Daoy (cell line): ENCODE measurements at regions not wholly inside any gene's neighbourhood (a gene's known extent, or its start where the extent isn't known, plus 50 kb on each side); places are given as distances from the start of the nearest gene placed in this dataset.
"Not testable (repeated sequence)": the region's sequence is repeated elsewhere in the genome, so short reads cannot be mapped to it uniquely, and the experiment has no call there.

Experiments
- DNase-seq: peaks from one replicate; pipeline ENCODE4 v3.0.0-alpha.2; 2015; ENCODE audit warnings: low read depth

DNA sequence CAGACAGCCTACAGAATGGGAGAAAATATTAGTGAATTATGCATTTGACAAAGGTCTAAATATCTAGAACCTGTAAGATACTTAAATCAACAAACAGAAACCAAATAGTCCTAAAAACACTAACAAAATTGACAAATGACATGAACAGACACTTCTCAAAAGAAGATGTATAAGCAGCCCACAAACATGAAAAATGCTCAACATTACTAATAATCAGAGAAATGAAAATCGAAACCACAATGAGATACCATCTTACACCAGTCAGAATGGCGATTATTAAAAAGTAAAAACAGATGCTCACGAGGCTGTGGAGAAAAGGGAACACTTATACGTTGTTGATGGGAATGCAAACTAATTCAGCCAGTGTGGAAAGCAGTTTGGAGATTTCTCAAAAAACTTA is 1186.8 kb downstream of the DTWD2 start:
- no peak for DNase-seq

GRCh38 chr5:117800261-117800660 is 1188.1 kb downstream of the DTWD2 start:
- no peak for DNase-seq

DNA sequence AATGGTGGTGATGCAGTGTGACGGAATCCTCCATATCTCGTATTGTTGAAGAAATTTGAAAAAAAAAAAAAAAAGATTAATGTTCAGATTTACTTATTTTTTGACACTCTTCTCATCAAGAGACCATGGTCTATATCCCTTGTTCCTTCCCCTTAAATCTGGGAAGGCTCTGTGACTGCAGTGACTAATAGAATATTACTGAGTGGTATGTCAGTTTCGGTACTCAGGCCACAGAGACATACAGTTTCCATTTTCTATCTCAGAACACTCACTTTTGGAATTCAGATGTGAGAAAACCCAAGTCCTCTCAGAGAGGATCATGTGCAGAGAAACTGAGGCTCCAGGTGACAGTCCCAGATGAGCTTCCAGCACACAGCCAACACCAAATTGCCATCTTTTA is 1193.5 kb downstream of the DTWD2 start:
- DNase-seq = no peak

DNA sequence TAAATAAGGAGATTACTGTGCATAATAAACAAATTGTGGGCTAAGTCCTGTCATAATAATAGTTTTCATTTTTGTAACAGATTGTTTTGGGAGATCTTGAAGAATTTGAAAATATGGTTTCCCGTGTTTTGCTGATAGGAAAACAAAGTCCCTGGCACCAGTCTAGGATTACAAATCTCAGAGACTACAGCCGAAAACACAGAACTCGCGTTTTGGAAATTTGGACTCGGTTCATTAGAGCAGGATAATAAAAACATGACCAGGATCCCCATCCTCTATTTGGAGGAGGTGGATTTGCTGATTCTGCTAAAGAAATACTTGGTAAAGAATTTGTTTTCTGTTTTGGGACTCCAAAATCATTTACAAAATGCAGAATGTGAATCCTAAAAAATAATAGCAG is 1194.4 kb downstream of the DTWD2 start:
- DNase-seq = no peak

DNA sequence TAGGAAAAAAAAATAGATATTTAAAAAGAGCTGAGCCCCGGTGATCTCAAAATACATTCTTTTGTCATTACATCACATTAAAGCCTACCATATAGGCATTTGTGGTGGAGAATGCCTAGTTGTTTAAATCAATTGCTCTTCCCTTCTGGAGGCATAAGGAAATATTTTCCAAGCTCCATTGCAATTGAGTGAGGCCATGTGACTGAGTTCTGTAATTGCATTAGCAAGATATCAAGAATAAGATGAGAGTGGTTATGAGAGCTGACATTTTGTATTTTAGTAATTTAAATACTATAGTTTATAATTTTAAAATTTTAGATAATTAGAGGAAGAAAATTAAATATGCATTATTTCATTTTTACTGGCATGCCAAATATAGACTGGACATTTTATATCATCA is 1195.9 kb downstream of the DTWD2 start:
- no peak for DNase-seq

GRCh38 chr5:117788596-117788995 is 1199.8 kb downstream of the DTWD2 start:
- DNase-seq = no peak

GRCh38 chr5:117779171-117779570 is 1204.5 kb upstream of the SEMA6A start:
- DNase-seq = no peak

GRCh38 chr5:117776977-117777376 is 1202.4 kb upstream of the SEMA6A start:
- no peak for DNase-seq

- DNase-seq = no peak
These were observed 1195.3 kb upstream of the SEMA6A start for GRCh38 chr5:117769877-117770276.

DNA sequence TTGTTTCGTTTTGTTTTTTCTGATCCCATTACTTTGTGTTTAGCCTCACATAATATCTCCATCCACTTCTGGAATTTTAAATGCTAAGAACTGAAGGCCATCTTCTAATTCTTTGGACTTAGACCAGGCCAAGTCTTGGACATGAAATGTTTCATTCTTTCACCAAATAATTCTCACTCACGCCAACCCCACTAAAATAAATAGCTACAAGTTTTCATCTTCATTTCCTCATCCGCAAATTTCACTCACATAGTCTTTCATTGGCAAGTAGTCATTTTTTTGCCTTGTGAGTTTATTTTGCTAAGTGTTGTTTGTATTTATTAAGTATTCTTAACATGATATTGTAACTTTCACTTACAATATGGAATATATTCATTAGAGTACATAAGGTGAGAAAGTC is 1188.6 kb upstream of the SEMA6A start:
- DNase-seq = no peak

DNA sequence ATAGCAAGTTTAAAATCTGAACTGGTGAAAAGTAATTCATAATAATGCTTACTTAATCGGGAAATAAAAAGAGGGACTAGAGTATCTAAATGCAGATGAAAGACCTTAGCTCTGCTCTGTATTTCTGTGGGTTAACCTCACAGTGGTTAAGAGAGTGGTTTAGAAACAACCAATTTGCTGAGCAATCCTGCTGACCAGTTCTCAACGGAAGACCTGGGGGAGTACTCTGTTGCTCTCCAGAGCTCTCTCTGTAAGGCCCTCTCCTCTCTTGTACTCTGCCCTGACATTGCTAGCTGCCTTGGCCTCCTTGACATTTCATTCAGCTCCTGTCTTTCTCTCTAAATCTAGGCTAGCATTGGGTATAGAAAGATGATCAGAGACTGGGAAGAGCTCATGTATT is 1186.6 kb upstream of the SEMA6A start:
- no peak for DNase-seq

DNA sequence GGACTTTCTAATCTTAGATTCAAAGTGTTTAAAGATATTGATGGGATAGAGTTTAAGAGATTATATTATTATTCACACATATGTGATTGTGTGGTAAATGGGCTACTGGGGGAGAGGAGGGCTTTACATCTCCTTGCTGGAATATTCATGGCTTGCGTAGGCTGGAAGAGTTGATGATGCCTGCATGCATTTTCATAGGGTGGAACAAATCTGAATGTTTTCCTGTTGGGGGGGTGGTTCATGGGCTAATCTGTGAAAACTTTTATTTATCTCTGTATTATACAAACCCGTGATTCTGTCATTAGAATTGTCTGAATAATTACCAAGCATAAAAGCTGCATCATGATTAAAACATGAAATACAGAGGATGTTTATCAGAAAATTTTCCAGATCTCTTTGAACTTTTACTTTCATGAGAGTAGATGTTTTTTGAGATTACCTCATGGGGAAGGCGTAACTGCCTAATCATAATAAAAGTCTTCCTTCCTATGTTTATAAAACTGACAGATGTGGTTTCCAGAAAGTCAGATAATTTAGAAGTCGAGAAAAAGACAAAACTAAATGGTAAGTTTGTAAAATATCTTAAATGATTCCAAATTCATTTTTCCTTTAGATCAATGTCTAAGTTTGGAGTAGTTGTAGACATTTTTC is 1185.4 kb upstream of the SEMA6A start:
- no peak for DNase-seq

GRCh38 chr5:117752403-117752802 is 1177.8 kb upstream of the SEMA6A start:
- no peak for DNase-seq

GRCh38 chr5:117748336-117748735 is 1173.7 kb upstream of the SEMA6A start:
- no peak for DNase-seq

- DNase-seq = no peak
These were observed 1168.7 kb upstream of the SEMA6A start for GRCh38 chr5:117743337-117743736.

GRCh38 chr5:117741655-117742206 is 1167.1 kb upstream of the SEMA6A start:
- DNase-seq = no peak

GRCh38 chr5:117740268-117740667 is 1165.6 kb upstream of the SEMA6A start:
- no peak for DNase-seq

DNA sequence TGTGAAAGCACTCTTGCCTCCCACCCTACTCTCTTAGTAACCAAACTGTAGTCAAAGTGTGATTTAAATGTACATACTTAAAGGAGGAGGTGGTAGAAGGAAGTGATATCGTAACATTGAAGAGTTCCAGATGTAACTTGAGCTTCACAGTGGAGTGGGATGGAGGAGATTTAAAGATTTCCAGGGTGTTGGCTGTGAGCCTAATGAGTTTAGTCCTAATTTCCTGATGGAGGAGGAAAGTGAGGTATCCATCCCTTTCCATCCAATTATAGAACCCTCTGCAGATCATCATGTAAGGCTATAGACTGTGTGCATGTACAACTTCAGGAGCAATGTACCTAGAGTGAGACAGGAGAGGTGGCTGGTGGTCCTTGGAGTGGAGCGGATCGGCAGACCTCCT is 1163.9 kb upstream of the SEMA6A start:
- DNase-seq = no peak

- DNase-seq = no peak
These were observed 1162.1 kb upstream of the SEMA6A start for GRCh38 chr5:117736698-117737097.

DNA sequence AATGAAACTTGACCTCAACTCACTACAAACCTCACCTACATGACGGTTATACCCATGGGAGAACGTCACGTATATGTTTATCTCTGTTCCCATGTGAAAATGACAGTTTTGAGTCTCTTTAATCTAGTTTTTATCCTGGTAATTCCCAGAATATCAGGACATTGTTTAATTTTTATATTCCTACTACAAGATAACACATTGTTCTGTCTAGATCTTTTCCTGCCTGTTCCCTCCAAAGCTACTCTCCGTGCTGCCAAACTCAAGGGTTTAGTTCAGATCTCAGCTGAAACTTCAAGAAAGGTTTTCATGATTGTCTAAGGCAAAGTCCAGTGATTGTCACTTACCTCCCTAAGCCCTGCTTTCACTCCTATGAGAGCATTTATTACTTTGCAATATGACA is 1159.4 kb upstream of the SEMA6A start:
- no peak for DNase-seq

DNA sequence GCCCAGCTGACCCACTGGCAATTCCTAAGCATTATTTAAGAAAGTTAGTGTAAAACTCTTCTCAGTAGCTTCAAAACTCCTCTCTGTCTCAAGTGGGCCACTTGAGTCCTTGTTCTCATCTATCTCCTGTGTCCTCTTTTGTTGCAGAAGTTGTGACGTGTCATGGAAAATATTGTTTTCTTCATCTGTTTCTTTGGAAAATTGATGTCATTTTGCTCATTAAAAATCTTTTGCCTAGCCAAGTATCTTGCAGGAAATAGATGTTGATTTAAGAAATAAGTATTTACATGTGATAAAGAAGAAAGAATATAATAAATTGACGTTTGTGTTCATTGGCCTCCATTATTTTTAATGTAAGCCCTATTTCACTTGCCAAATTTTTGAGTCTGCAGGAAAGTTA is 1158.4 kb upstream of the SEMA6A start:
- no peak for DNase-seq

GRCh38 chr5:117732264-117732663 is 1157.6 kb upstream of the SEMA6A start:
- no peak for DNase-seq

DNA sequence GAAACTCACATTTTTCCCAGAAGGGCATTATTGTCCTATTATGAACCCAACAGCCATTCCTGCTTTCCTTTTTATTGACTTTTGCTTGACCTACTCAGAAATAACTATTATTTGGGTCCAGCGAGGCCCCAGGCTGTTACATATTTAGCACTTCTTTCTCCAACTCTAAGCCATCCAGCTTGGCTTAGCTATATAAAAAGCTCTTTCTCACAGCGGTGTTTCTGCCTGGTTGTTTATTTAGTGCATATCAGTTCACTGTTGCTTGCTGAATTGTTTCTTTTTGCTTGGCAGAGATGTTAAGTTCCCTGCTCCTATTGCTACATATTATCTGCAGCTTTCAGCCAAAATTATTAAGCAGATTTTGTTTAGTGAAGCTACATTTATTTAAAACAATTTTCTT is 1156.8 kb upstream of the SEMA6A start:
- no peak for DNase-seq

DNA sequence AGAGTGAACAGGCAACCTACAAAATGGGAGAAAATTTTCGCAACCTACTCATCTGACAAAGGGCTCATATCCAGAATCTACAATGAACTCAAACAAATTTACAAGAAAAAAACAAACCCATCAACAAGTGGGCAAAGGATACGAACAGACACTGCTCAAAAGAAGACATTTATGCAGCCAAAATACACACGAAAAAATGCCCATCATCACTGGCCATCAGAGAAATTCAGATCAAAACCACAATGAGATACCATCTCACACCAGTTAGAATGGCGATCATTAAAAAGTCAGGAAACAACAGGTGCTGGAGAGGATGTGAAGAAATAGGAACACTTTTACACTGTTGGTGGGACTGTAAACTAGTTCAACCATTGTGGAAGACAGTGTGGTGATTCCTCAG is 1146.2 kb upstream of the SEMA6A start:
- DNase-seq = not testable (repeated sequence)
